ENCODE measurements at regions not wholly inside any gene's neighbourhood (a gene's known extent, or its start where the extent isn't known, plus 50 kb on each side); places are given as distances from the start of the nearest gene placed in this dataset.

GRCh38 chr9:115717711-115718173 is 435.8 kb upstream of the PAPPA start:
- Histone ChIP-seq H3K9me3 (peaks cover 0 to under 1% (median 0%) of the 10 kb centered on the region in 11 donors), H3K27me3 (no peaks in the 10 kb centered on the region), H3K4me3 (no peak overlapping the region), H3K4me1 (no peaks in the 10 kb centered on the region), H3K27ac (no peak overlapping the region), H3K36me3 (no peaks in the 10 kb centered on the region)
- no peak for TF ChIP-seq CTCF (IDR thresholded peaks at IDR 0.05)
- DNase-seq (no peak), ATAC-seq (no peak)
- WGBS, 2 donors: 67 to 76% methylated on average over 1 of the region's 1 CpG
- intact Hi-C loops (cut with DNase I): no loop called here

GRCh38 chr9:115730396-115730795 is 423.2 kb upstream of the PAPPA start:
- DNase-seq: no peak
- intact Hi-C loops (cut with DNase I): loop anchor here in 1 of 10 donors (10.0 kb wide), 1 partner anchor 56 kb away; no protein-coding TSS in a partner anchor
- 74 to 81% methylated on average over 4 of the region's 4 CpGs for WGBS, 2 donors
- Histone ChIP-seq H3K27me3 (no peaks in the 10 kb centered on the region), H3K4me3 (no peak overlapping the region), H3K9me3 (peaks cover 0 to 36% (median 11%) of the 10 kb centered on the region in 11 donors), H3K36me3 (no peaks in the 10 kb centered on the region), H3K27ac (no peak overlapping the region), H3K4me1 (no peaks in the 10 kb centered on the region)
- no peak for TF ChIP-seq CTCF (IDR thresholded peaks at IDR 0.05)
- ATAC-seq: no peak

- Histone ChIP-seq H3K27me3 (no peaks in the 10 kb centered on the region), H3K36me3 (no peaks in the 10 kb centered on the region), H3K27ac (no peak overlapping the region), H3K9me3 (peaks cover 0 to 33% (median 11%) of the 10 kb centered on the region in 11 donors), H3K4me1 (no peaks in the 10 kb centered on the region), H3K4me3 (no peak overlapping the region)
- no peak for DNase-seq
- no peak for ATAC-seq
- 66 to 69% methylated on average over 1 of the region's 1 CpG for WGBS, 2 donors
- intact Hi-C loops (cut with DNase I): loop anchor here in 1 of 10 donors (10.0 kb wide), 1 partner anchor 56 kb away; no protein-coding TSS in a partner anchor
- TF ChIP-seq CTCF (IDR thresholded peaks at IDR 0.05): no peak
Observed at GRCh38 chr9:115730845-115731244, 422.7 kb upstream of the PAPPA start.

- 22 to 23% methylated on average over 4 of the region's 4 CpGs for WGBS, 2 donors
- Histone ChIP-seq H3K27me3 (no peaks in the 10 kb centered on the region), H3K36me3 (no peaks in the 10 kb centered on the region), H3K9me3 (peaks cover 0 to 13% (median 2%) of the 10 kb centered on the region in 11 donors), H3K4me1 (no peaks in the 10 kb centered on the region), H3K27ac (no peak overlapping the region), H3K4me3 (no peak overlapping the region)
- intact Hi-C loops (cut with DNase I): loop anchor here in 1 of 10 donors (10.0 kb wide), 1 partner anchor 59 kb away; no protein-coding TSS in a partner anchor
- TF ChIP-seq CTCF (IDR thresholded peaks at IDR 0.05): no peak
- DNase-seq (no peak), ATAC-seq (no peak)
Observed at GRCh38 chr9:115733318-115734110, 420.1 kb upstream of the PAPPA start.
